HepG2 (cell line): ENCODE measurements at regions not wholly inside any gene's neighbourhood (a gene's known extent, or its start where the extent isn't known, plus 50 kb on each side); places are given as distances from the start of the nearest gene placed in this dataset.

Experiments used
- ATAC-seq: fragments of 200-7000 bp; cut with Tn5 transposase; 3 replicates; pipeline ENCODE4 v1.9.1; 2020; ENCODE audit warnings: mild to moderate bottlenecking, moderate library complexity
- BruUV-seq: library from RNA; stranded (reverse); fragments of 400-500 nt; replicated peaks from 2 replicates; lab custom pipeline; 2021; lab: Mats Ljungman, UMichigan
- CTCF ChIA-PET: fragments of 300-600 bp; formaldehyde crosslinking; extraction: SDS; loops from one replicate; lab custom pipeline; 2021; ENCODE audit warnings: low total read pairs, inconsistent platforms, low intra/inter-chr PET ratio; lab: Yijun Ruan, JAX
- POLR2A ChIA-PET: fragments of 350-600 bp; sonication (Branson Sonifier 250); formaldehyde crosslinking; loops from one replicate; lab custom pipeline; 2020; ENCODE audit warnings: antibody characterized with exemption, inconsistent platforms; lab: Yijun Ruan, JAX
- DNase-seq: peaks from one replicate; pipeline ENCODE4 v3.0.0-alpha.2; 2015; ENCODE audit warnings: low spot score
- FAIRE-seq: peaks from 3 replicates; lab custom pipeline; 2011; peaks lifted over from hg19 to GRCh38; lab: Jason Lieb, UNC
- H2AFZ ChIP-seq: one replicate; pipeline ENCODE4 v1.6.1; 2011; ENCODE audit warnings: low read length, inconsistent platforms
- H3K27ac ChIP-seq: fragments of 300-600 bp; 3 replicates; pipeline ENCODE4 v1.8.0; 2011; ENCODE audit warnings: mixed run types, mild to moderate bottlenecking, mixed read lengths, low read length, inconsistent platforms; ENCODE audit not compliant: insufficient read depth; ENCODE audit errors: extremely low read length
- H3K27me3 ChIP-seq, 2 experiments: fragments of 200-600 bp in 1 of 2; 2 replicates in 1 of 2; 3 replicates in 1 of 2; pipeline versions ENCODE4 v1.6.0 to v1.8.0; 2011; ENCODE audit warnings: low read length in 2 of 2, mild to moderate bottlenecking in 2 of 2, moderate library complexity in 2 of 2, inconsistent platforms in 1 of 2; ENCODE audit not compliant: insufficient read depth in 2 of 2, control insufficient read depth in 1 of 2
- H3K36me3 ChIP-seq, 2 experiments: fragments of 200-600 bp in 1 of 2; replicated peaks in 1 of 2; 2 replicates in 1 of 2; 3 replicates in 1 of 2; pipeline versions ENCODE4 v1.5.1 to v1.8.0; 2011; ENCODE audit warnings: low read length in 2 of 2, inconsistent platforms in 1 of 2; ENCODE audit not compliant: insufficient read depth in 2 of 2, control insufficient read depth in 1 of 2
- H3K4me1 ChIP-seq: 2 replicates; pipeline ENCODE4 v1.5.1; 2012; ENCODE audit warnings: low read length, inconsistent platforms; ENCODE audit not compliant: insufficient read depth
- H3K4me2 ChIP-seq: 2 replicates; pipeline ENCODE4 v1.6.0; 2011; ENCODE audit warnings: low read depth, low read length, inconsistent platforms
- H3K4me3 ChIP-seq, 3 experiments: fragments of 200-600 bp in 1 of 3; sonication (generic), shearing (Covaris generic) in 1 of 3; replicated peaks in 1 of 3; 2 replicates each; pipeline ENCODE4 v1.5.1; 2011 to 2016; ENCODE audit warnings: low read length in 3 of 3, inconsistent platforms in 2 of 3, low read depth in 2 of 3, mild to moderate bottlenecking in 2 of 3, control low read depth in 1 of 3, mixed read lengths in 1 of 3; ENCODE audit not compliant: insufficient read depth in 1 of 3
- H3K79me2 ChIP-seq: one replicate; pipeline ENCODE4 v1.6.1; 2011; ENCODE audit warnings: low read length, inconsistent platforms; ENCODE audit not compliant: insufficient read depth
- H3K9ac ChIP-seq: 2 replicates; pipeline ENCODE4 v1.6.0; 2011; ENCODE audit warnings: mild to moderate bottlenecking, low read depth, low read length, inconsistent platforms; ENCODE audit not compliant: insufficient read depth
- H3K9me3 ChIP-seq: 2 replicates; pipeline ENCODE4 v1.5.1; 2012; ENCODE audit warnings: mild to moderate bottlenecking, low read length
- H4K20me1 ChIP-seq: 2 replicates; pipeline ENCODE4 v1.6.0; 2011; ENCODE audit warnings: inconsistent platforms, mild to moderate bottlenecking, low read length, moderate library complexity; ENCODE audit not compliant: insufficient read depth
- CCDC6 ChIP-seq: sonication (generic); formaldehyde crosslinking; IDR thresholded peaks from 2 replicates; pipeline ENCODE4 v1.8.1; 2022; ENCODE audit warnings: mild to moderate bottlenecking, missing genetic modification reagents, moderate library complexity
- MEIS1 ChIP-seq: sonication (generic); formaldehyde crosslinking; IDR thresholded peaks from 2 replicates; pipeline ENCODE4 v1.9.0; 2021; ENCODE audit warnings: mild to moderate bottlenecking, missing genetic modification reagents, moderate library complexity, borderline replicate concordance
- RARA ChIP-seq: IDR thresholded peaks from 2 replicates; pipeline ENCODE4 v1.6.1; 2016; ENCODE audit warnings: missing genetic modification reagents, missing compliant biosample characterization
- SIX1 ChIP-seq: sonication (generic); formaldehyde crosslinking; IDR thresholded peaks from 2 replicates; pipeline ENCODE4 v1.4.0; 2020; ENCODE audit warnings: missing genetic modification reagents, borderline replicate concordance
- ZNF251 ChIP-seq: sonication (generic); formaldehyde crosslinking; IDR thresholded peaks from 2 replicates; pipeline ENCODE4 v1.9.0; 2021; ENCODE audit warnings: mild to moderate bottlenecking, missing genetic modification reagents
- ZNF510 ChIP-seq: sonication (generic); formaldehyde crosslinking; IDR thresholded peaks from 2 replicates; pipeline ENCODE4 v1.4.0; 2020; ENCODE audit warnings: low read depth, mild to moderate bottlenecking, missing genetic modification reagents
- ZNF652 ChIP-seq: IDR thresholded peaks from 2 replicates; pipeline ENCODE4 v1.6.1; 2016; ENCODE audit warnings: low read depth, borderline replicate concordance
- WGBS: methylation state at CpG from one replicate; pipeline ENCODE4 v1.1.6; 2017; ENCODE audit warnings: low lambda C conversion rate; 5-methylcytosine and 5-hydroxymethylcytosine counted together
- in situ Hi-C: cut with HindIII; loops from 2 replicates; pipeline ENCODE4 v1.10.0; 2017; ENCODE audit warnings: low pct_unique_long_range_greater_than_20kb; ENCODE audit not compliant: extremely low pct_ligation_motif_present
- intact Hi-C: fragments of 100-400 bp; cut with micrococcal nuclease; formaldehyde crosslinking; loops from one replicate; pipeline ENCODE4 v1.10.0; 2022; ENCODE audit not compliant: unreplicated experiment
- TF ChIP-seq, protein P1 (sequence below): sonication (generic); formaldehyde crosslinking; IDR thresholded peaks from 2 replicates; pipeline ENCODE4 v1.5.1; 2020; ENCODE audit warnings: missing genetic modification reagents, mild to moderate bottlenecking, borderline replicate concordance
- TF ChIP-seq, protein P2 (sequence below): sonication (generic); formaldehyde crosslinking; IDR thresholded peaks from 2 replicates; pipeline ENCODE4 v1.4.0; 2020; ENCODE audit warnings: missing genetic modification reagents
- TF ChIP-seq, protein P3 (sequence below): sonication (generic); formaldehyde crosslinking; IDR thresholded peaks from 2 replicates; pipeline ENCODE4 v1.4.0; 2020; ENCODE audit warnings: mild to moderate bottlenecking, missing genetic modification reagents

DNA sequence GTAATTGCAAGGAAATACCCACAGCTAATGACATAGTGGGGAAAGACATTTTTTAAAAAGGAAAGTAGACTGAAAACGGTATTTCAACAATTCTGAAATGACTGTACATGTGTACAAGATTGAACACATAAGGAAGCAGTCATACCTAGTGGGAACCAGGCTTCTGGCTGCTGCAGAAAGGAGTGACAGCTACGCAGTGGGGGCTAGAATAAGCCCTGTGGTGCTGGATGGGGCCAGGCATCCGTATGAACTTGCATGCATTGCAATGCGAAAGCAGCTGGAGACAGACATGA is 54.9 kb upstream of the GPR31 start:
- in situ Hi-C loops: no loop called here
- Histone ChIP-seq H3K9me3 (no peaks in the 10 kb centered on the region), H3K27me3 (no peaks in the 10 kb centered on the region), H3K4me3 (no peak overlapping the region), H3K79me2 (no peaks in the 10 kb centered on the region), H3K4me2 (no peak overlapping the region), H3K36me3 (no peaks in the 10 kb centered on the region), H3K4me1 (peaks cover 81% of the 10 kb centered on the region), H3K27ac (no peak overlapping the region), H2AFZ (no peak overlapping the region), H4K20me1 (no peaks in the 10 kb centered on the region), H3K9ac (no peak overlapping the region)
- intact Hi-C loops: no loop called here
- no peak for FAIRE-seq
- ChIA-PET POLR2A (interaction anchor here (1.0 kb wide), 1 partner anchor 98 kb away, joined by 3 read pairs; no protein-coding TSS in a partner anchor), CTCF (no interaction called here)
- no peak for ATAC-seq
- 88% methylated on average over 4 of the region's 4 CpGs for WGBS
- DNase-seq: no peak
- no TSS peak for BruUV-seq
- TF ChIP-seq CCDC6 (CRISPR knock-in tag): no peak
- TF ChIP-seq, protein P1, sequence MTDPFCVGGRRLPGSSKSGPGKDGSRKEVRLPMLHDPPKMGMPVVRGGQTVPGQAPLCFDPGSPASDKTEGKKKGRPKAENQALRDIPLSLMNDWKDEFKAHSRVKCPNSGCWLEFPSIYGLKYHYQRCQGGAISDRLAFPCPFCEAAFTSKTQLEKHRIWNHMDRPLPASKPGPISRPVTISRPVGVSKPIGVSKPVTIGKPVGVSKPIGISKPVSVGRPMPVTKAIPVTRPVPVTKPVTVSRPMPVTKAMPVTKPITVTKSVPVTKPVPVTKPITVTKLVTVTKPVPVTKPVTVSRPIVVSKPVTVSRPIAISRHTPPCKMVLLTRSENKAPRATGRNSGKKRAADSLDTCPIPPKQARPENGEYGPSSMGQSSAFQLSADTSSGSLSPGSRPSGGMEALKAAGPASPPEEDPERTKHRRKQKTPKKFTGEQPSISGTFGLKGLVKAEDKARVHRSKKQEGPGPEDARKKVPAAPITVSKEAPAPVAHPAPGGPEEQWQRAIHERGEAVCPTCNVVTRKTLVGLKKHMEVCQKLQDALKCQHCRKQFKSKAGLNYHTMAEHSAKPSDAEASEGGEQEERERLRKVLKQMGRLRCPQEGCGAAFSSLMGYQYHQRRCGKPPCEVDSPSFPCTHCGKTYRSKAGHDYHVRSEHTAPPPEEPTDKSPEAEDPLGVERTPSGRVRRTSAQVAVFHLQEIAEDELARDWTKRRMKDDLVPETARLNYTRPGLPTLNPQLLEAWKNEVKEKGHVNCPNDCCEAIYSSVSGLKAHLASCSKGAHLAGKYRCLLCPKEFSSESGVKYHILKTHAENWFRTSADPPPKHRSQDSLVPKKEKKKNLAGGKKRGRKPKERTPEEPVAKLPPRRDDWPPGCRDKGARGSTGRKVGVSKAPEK: no peak
- TF ChIP-seq RARA (CRISPR knock-in tag): no peak
- TF ChIP-seq MEIS1: no peak
- TF ChIP-seq ZNF251: no peak
- TF ChIP-seq ZNF510 (CRISPR knock-in tag): no peak
- TF ChIP-seq SIX1 (CRISPR knock-in tag): no peak
- TF ChIP-seq, protein P2, sequence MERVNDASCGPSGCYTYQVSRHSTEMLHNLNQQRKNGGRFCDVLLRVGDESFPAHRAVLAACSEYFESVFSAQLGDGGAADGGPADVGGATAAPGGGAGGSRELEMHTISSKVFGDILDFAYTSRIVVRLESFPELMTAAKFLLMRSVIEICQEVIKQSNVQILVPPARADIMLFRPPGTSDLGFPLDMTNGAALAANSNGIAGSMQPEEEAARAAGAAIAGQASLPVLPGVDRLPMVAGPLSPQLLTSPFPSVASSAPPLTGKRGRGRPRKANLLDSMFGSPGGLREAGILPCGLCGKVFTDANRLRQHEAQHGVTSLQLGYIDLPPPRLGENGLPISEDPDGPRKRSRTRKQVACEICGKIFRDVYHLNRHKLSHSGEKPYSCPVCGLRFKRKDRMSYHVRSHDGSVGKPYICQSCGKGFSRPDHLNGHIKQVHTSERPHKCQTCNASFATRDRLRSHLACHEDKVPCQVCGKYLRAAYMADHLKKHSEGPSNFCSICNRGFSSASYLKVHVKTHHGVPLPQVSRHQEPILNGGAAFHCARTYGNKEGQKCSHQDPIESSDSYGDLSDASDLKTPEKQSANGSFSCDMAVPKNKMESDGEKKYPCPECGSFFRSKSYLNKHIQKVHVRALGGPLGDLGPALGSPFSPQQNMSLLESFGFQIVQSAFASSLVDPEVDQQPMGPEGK (CRISPR knock-in tag): no peak
- no peak for TF ChIP-seq ZNF652 (CRISPR knock-in tag)
- TF ChIP-seq, protein P3, sequence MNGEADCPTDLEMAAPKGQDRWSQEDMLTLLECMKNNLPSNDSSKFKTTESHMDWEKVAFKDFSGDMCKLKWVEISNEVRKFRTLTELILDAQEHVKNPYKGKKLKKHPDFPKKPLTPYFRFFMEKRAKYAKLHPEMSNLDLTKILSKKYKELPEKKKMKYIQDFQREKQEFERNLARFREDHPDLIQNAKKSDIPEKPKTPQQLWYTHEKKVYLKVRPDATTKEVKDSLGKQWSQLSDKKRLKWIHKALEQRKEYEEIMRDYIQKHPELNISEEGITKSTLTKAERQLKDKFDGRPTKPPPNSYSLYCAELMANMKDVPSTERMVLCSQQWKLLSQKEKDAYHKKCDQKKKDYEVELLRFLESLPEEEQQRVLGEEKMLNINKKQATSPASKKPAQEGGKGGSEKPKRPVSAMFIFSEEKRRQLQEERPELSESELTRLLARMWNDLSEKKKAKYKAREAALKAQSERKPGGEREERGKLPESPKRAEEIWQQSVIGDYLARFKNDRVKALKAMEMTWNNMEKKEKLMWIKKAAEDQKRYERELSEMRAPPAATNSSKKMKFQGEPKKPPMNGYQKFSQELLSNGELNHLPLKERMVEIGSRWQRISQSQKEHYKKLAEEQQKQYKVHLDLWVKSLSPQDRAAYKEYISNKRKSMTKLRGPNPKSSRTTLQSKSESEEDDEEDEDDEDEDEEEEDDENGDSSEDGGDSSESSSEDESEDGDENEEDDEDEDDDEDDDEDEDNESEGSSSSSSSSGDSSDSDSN (CRISPR knock-in tag): no peak
